ENCODE measurements at regions not wholly inside any gene's neighbourhood (a gene's known extent, or its start where the extent isn't known, plus 50 kb on each side); places are given as distances from the start of the nearest gene placed in this dataset.

- Histone ChIP-seq H3K9ac (ENCODE audit: low read depth in 1 of 2, low read length in 2 of 2) (no peak overlapping the region), H3K27me3 (ENCODE audit: control insufficient read depth in 4 of 4, insufficient read depth in 4 of 4, low read length in 3 of 4) (no peaks in the 10 kb centered on the region), H3K4me1 (ENCODE audit: control insufficient read depth in 4 of 4, insufficient read depth in 4 of 4, low read length in 3 of 4) (no peaks in the 10 kb centered on the region), H3K36me3 (ENCODE audit: control insufficient read depth in 4 of 4, insufficient read depth in 3 of 4, low read depth in 1 of 4, low read length in 3 of 4) (no peaks in the 10 kb centered on the region), H3K9me3 (ENCODE audit: control insufficient read depth in 4 of 4, low read length in 3 of 4) (no peaks in the 10 kb centered on the region), H3K27ac (ENCODE audit: low read depth in 1 of 2, low read length in 2 of 2) (no peak overlapping the region), H3K4me3 (ENCODE audit: low read depth in 1 of 3, low read length in 3 of 3) (no peak overlapping the region)
- 66% methylated on average over 2 of the region's 2 CpGs for whole genome bisulfite sequencing
- TF ChIP-seq FOXA2 (IDR thresholded peaks at IDR 0.05), result no peak
- no peak for TF ChIP-seq EGR1 (IDR thresholded peaks at IDR 0.05; ENCODE audit: low read depth in 2 of 2)
- no peak for TF ChIP-seq HNF4A (conservative IDR thresholded peaks at IDR 0.05)
- TF ChIP-seq ATF3 (IDR thresholded peaks at IDR 0.05), result no peak
- TF ChIP-seq, protein P1, sequence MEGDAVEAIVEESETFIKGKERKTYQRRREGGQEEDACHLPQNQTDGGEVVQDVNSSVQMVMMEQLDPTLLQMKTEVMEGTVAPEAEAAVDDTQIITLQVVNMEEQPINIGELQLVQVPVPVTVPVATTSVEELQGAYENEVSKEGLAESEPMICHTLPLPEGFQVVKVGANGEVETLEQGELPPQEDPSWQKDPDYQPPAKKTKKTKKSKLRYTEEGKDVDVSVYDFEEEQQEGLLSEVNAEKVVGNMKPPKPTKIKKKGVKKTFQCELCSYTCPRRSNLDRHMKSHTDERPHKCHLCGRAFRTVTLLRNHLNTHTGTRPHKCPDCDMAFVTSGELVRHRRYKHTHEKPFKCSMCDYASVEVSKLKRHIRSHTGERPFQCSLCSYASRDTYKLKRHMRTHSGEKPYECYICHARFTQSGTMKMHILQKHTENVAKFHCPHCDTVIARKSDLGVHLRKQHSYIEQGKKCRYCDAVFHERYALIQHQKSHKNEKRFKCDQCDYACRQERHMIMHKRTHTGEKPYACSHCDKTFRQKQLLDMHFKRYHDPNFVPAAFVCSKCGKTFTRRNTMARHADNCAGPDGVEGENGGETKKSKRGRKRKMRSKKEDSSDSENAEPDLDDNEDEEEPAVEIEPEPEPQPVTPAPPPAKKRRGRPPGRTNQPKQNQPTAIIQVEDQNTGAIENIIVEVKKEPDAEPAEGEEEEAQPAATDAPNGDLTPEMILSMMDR (IDR thresholded peaks at IDR 0.05; ENCODE audit: low read depth, low read length, missing input control), result no peak
- TF ChIP-seq ZBTB33 (IDR thresholded peaks at IDR 0.05), result no peak
- TF ChIP-seq YY1 (IDR thresholded peaks at IDR 0.05), result no peak
- no peak for TF ChIP-seq REST (IDR thresholded peaks at IDR 0.05)
- TF ChIP-seq HNF4G (IDR thresholded peaks at IDR 0.05), result no peak
- no peak for TF ChIP-seq JUND (IDR thresholded peaks at IDR 0.05)
- TF ChIP-seq MAX (IDR thresholded peaks at IDR 0.05), result no peak
- no peak for TF ChIP-seq RAD21 (IDR thresholded peaks at IDR 0.05)
- no peak for TF ChIP-seq GABPA (IDR thresholded peaks at IDR 0.05 in 1 of 2, conservative IDR thresholded peaks at IDR 0.05 in 1 of 2)
- TF ChIP-seq FOXA1 (IDR thresholded peaks at IDR 0.05), result no peak
- TF ChIP-seq SP1 (IDR thresholded peaks at IDR 0.05), result no peak
- TF ChIP-seq NR2F2 (IDR thresholded peaks at IDR 0.05), result no peak
- no peak for TF ChIP-seq RXRA (IDR thresholded peaks at IDR 0.05)
- TF ChIP-seq TAF1 (conservative IDR thresholded peaks at IDR 0.05), result no peak
- DNase-seq (ENCODE audit: low spot score), result no peak
These were observed 81.6 kb upstream of the DCN start for GRCh38 chr12:91264178-91264577.

Data from liver (tissue), 8 donors.